Activated CD8-positive, alpha-beta memory T cell treated with anti-CD3 and anti-CD28 coated beads for 48 hours (primary cell): ENCODE measurements at regions not wholly inside any gene's neighbourhood (a gene's known extent, or its start where the extent isn't known, plus 50 kb on each side); places are given as distances from the start of the nearest gene placed in this dataset.

ENCODE experiments used
- DNase-seq, 3 experiments: peaks; one replicate each; pipeline ENCODE4 v3.0.0-alpha.2; 2020; ENCODE audit warnings: low read depth in 2 of 3, low spot score in 2 of 3

GRCh38 chr2:122480501-122481243, 725.2 kb downstream of the TSN start:
- DNase-seq, result no peak

GRCh38 chr2:122481244-122481622, 725.8 kb downstream of the TSN start:
- DNase-seq, result no peak

- DNase-seq, result no peak
These were observed 726.3 kb downstream of the TSN start for GRCh38 chr2:122481717-122482116.

GRCh38 chr2:122486086-122486485, 730.6 kb downstream of the TSN start:
- DNase-seq, result no peak

- DNase-seq, result no peak
These were observed 731.4 kb downstream of the TSN start for GRCh38 chr2:122486705-122487415.

- no peak for DNase-seq
These were observed 735.6 kb downstream of the TSN start for GRCh38 chr2:122491011-122491410.

GRCh38 chr2:122500316-122501105, 745.1 kb downstream of the TSN start:
- DNase-seq, result no peak

- DNase-seq, result no peak
These were observed 751.2 kb downstream of the TSN start for GRCh38 chr2:122506620-122507019.

- DNase-seq, result no peak
These were observed 751.8 kb downstream of the TSN start for GRCh38 chr2:122507261-122507660.

- DNase-seq, result no peak
These were observed 756.6 kb downstream of the TSN start for GRCh38 chr2:122512091-122512490.

GRCh38 chr2:122514451-122514996, 759.1 kb downstream of the TSN start:
- no peak for DNase-seq

- DNase-seq, result no peak
These were observed 760.4 kb downstream of the TSN start for GRCh38 chr2:122515731-122516290.

GRCh38 chr2:122516775-122517174, 761.3 kb downstream of the TSN start:
- no peak for DNase-seq

GRCh38 chr2:122519366-122519765, 763.9 kb downstream of the TSN start:
- DNase-seq, result no peak

GRCh38 chr2:122519821-122520611, 764.6 kb downstream of the TSN start:
- DNase-seq, result no peak

GRCh38 chr2:122523143-122523542, 767.7 kb downstream of the TSN start:
- DNase-seq, result no peak

- no peak for DNase-seq
These were observed 768.5 kb downstream of the TSN start for GRCh38 chr2:122523981-122524380.

GRCh38 chr2:122525336-122525735, 769.9 kb downstream of the TSN start:
- no peak for DNase-seq

- no peak for DNase-seq
These were observed 772.6 kb downstream of the TSN start for GRCh38 chr2:122528061-122528460.

GRCh38 chr2:122528958-122529705, 773.7 kb downstream of the TSN start:
- no peak for DNase-seq
